ENCODE measurements at regions not wholly inside any gene's neighbourhood (a gene's known extent, or its start where the extent isn't known, plus 50 kb on each side); places are given as distances from the start of the nearest gene placed in this dataset.

DNA sequence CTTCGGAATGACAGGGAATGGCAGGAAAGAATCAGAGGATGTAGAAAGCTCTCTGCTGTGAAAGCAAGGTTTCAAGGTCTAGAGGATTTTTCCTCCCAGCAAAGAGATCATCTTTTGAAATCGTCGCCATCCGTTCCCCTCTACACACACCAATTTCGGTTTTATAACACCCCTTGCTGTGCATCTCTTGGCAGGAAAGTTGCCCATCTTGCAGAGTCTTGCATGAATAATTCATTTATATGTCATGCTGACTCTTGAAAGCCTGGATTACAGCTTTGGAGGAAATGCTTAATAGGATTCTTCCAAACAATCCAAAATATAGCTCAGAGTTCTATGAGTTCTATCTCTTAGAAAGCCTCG, 262.7 kb downstream of the CHL1 start:
- Histone ChIP-seq H3K36me3 (no peaks in the 10 kb centered on the region), H3K4me3 (no peak overlapping the region), H3K4me1 (no peaks in the 10 kb centered on the region), H3K27me3 (no peaks in the 10 kb centered on the region), H3K9me3 (no peaks in the 10 kb centered on the region), H3K27ac (no peak overlapping the region)
- DNase-seq (no peak), ATAC-seq (no peak)
- intact Hi-C loops (cut with DNase I) = no loop called here
- 64 to 68% methylated on average over 6 of the region's 6 CpGs for WGBS, 2 donors
- TF ChIP-seq CTCF (IDR thresholded peaks at IDR 0.05) = no peak

- ATAC-seq (no peak), DNase-seq (no peak)
- no peaks in the 10 kb centered on the region for H3K9me3 ChIP-seq
- H3K27ac ChIP-seq = no peak overlapping the region
- H3K36me3 ChIP-seq = no peaks in the 10 kb centered on the region
- H3K27me3 ChIP-seq = no peaks in the 10 kb centered on the region
- H3K4me3 ChIP-seq = no peak overlapping the region
- WGBS, 2 donors = 90 to 96% methylated on average over 2 of the region's 2 CpGs
- no peaks in the 10 kb centered on the region for H3K4me1 ChIP-seq
- TF ChIP-seq CTCF (IDR thresholded peaks at IDR 0.05) = no peak
- intact Hi-C loops (cut with DNase I) = no loop called here
Observed at GRCh38 chr3:461006-461405, 264.4 kb downstream of the CHL1 start.

- no peaks in the 10 kb centered on the region for H3K27me3 ChIP-seq
- DNase-seq (no peak), ATAC-seq (no peak)
- no peaks in the 10 kb centered on the region for H3K4me1 ChIP-seq
- no peaks in the 10 kb centered on the region for H3K36me3 ChIP-seq
- no peak for TF ChIP-seq CTCF (IDR thresholded peaks at IDR 0.05)
- intact Hi-C loops (cut with DNase I) = no loop called here
- no peaks in the 10 kb centered on the region for H3K9me3 ChIP-seq
- 50 to 60% methylated on average over 4 of the region's 4 CpGs for WGBS, 2 donors
- H3K27ac ChIP-seq = no peak overlapping the region
- H3K4me3 ChIP-seq = no peak overlapping the region
Observed at GRCh38 chr3:462851-463250, 266.3 kb downstream of the CHL1 start.

DNA sequence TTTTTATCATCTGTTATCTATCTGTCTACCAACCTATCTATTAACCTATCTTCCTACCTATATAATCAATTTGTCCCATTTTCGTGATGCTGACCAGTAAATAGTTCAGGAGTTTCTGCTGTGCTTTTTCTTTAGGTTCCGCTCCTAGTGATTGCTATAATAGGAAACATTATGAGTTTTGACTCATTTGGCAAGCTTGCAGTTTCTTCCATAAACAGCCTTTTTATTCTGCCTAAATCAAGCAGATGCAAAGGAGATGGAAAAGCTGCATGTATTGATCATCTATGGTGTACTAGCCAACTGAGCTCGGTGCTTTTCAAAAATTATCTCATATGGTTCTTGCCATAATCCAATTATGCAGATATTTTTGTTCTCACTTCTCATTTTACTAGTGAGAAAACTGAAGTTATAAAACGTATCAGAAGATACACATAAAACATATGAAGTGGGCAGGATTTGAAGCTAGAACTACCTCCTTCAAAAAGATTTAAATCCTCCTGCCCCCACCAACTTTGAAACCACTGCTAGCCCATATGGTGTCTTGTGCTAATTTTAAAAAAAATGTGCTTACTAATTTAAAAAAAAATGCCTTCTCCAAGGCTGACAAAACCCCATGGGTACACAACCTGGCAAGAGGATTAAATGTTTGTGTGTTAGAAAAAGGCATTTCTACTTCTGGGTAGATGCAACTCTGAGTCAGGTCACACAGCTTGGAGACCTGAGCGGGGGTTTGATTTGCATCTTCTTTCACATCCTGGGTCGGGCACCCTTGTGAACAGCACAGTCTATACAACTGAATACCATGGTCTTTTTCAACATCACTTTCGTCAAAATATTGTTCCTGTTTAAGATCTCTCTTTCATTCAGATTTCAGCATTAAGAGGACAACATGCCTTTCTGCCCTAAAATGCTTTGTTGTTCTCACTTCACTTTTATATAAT, 267.0 kb downstream of the CHL1 start:
- ATAC-seq = no peak
- Histone ChIP-seq H3K9me3 (no peaks in the 10 kb centered on the region), H3K4me1 (no peaks in the 10 kb centered on the region), H3K27me3 (no peaks in the 10 kb centered on the region), H3K36me3 (no peaks in the 10 kb centered on the region), H3K27ac (no peak overlapping the region), H3K4me3 (no peak overlapping the region)
- intact Hi-C loops (cut with DNase I) = no loop called here
- no peak for TF ChIP-seq CTCF (IDR thresholded peaks at IDR 0.05)
- 60 to 67% methylated on average over 7 of the region's 7 CpGs for WGBS, 2 donors
- no peak for DNase-seq
